Smooth muscle cell (in vitro differentiated cells): ENCODE measurements at regions not wholly inside any gene's neighbourhood (a gene's known extent, or its start where the extent isn't known, plus 50 kb on each side); places are given as distances from the start of the nearest gene placed in this dataset.

ENCODE experiments used
- DNase-seq: peaks from one replicate; lab custom pipeline; 2025; ENCODE audit not compliant: unreplicated experiment; lab: John Stamatoyannopoulos, UW
- H2AFZ ChIP-seq: fragments of 200-600 bp; sonication (generic); 2 replicates; pipeline ENCODE4 v1.6.0; 2016; ENCODE audit warnings: antibody characterized with exemption, low read depth, mild to moderate bottlenecking
- H3F3A ChIP-seq: fragments of 200-600 bp; sonication (generic); 2 replicates; pipeline ENCODE4 v1.6.0; 2017; ENCODE audit warnings: antibody characterized with exemption, low read depth
- H3K27ac ChIP-seq: fragments of 200-600 bp; sonication (generic); 2 replicates; pipeline ENCODE4 v1.5.1; 2016; ENCODE audit warnings: low read depth, mild to moderate bottlenecking
- H3K27me3 ChIP-seq: fragments of 200-600 bp; sonication (generic); 2 replicates; pipeline ENCODE4 v1.6.1; 2016; ENCODE audit warnings: low read depth, mild to moderate bottlenecking
- H3K36me3 ChIP-seq: fragments of 200-600 bp; sonication (generic); 2 replicates; pipeline ENCODE4 v1.5.1; 2016; ENCODE audit warnings: low read depth
- H3K4me1 ChIP-seq: fragments of 200-600 bp; sonication (generic); 2 replicates; pipeline ENCODE4 v1.5.1; 2016; ENCODE audit warnings: low read depth
- H3K4me2 ChIP-seq: fragments of 200-600 bp; sonication (generic); 2 replicates; pipeline ENCODE4 v1.6.0; 2016; ENCODE audit warnings: mild to moderate bottlenecking
- H3K4me3 ChIP-seq: fragments of 200-600 bp; sonication (generic); 2 replicates; pipeline ENCODE4 v1.5.1; 2016; ENCODE audit warnings: mild to moderate bottlenecking
- H3K79me2 ChIP-seq: fragments of 200-600 bp; sonication (generic); 2 replicates; pipeline ENCODE4 v1.6.0; 2016; ENCODE audit warnings: low read depth, mild to moderate bottlenecking
- H3K9ac ChIP-seq: fragments of 200-600 bp; sonication (generic); 2 replicates; pipeline ENCODE4 v1.6.0; 2016; ENCODE audit warnings: low read depth
- H3K9me3 ChIP-seq: fragments of 200-600 bp; sonication (generic); replicated peaks from 2 replicates; pipeline ENCODE4 v1.5.1; 2016; ENCODE audit warnings: low read depth
- H4K20me1 ChIP-seq: fragments of 200-600 bp; sonication (generic); 2 replicates; pipeline ENCODE4 v1.6.0; 2016; ENCODE audit warnings: low read depth
- CTCF ChIP-seq: fragments of 200-600 bp; sonication (generic); IDR thresholded peaks from 2 replicates; pipeline ENCODE4 v1.5.1; 2017; ENCODE audit warnings: borderline replicate concordance, mild to moderate bottlenecking, antibody characterized with exemption; ENCODE audit not compliant: insufficient read depth, poor library complexity, severe bottlenecking
- WGBS: methylation state at CpG from one replicate; pipeline ENCODE4 v1.1.7; 2016; ENCODE audit warnings: low lambda C conversion rate; 5-methylcytosine and 5-hydroxymethylcytosine counted together

GRCh38 chr5:17801595-17801994 is 167.3 kb downstream of the TAF11L14 start:
- Histone ChIP-seq H3K4me1 (peaks cover 30% of the 10 kb centered on the region), H3K27ac (no peak overlapping the region), H3K9ac (no peak overlapping the region), H3K36me3 (no peaks in the 10 kb centered on the region), H3K79me2 (no peaks in the 10 kb centered on the region), H3K9me3 (no peaks in the 10 kb centered on the region), H3K4me2 (no peak overlapping the region), H3K27me3 (peaks cover 5% of the 10 kb centered on the region), H4K20me1 (no peaks in the 10 kb centered on the region), H3F3A (no peaks in the 10 kb centered on the region), H3K4me3 (no peak overlapping the region), H2AFZ (no peak overlapping the region)
- no peak for DNase-seq
- TF ChIP-seq CTCF, result no peak
- 83% methylated on average over 2 of the region's 2 CpGs for WGBS

- peak overlapping the region; percentile 27 for H3K4me2 ChIP-seq
- TF ChIP-seq CTCF, result no peak
- no peak for DNase-seq
- H3K79me2 ChIP-seq, result no peaks in the 10 kb centered on the region
- H2AFZ ChIP-seq, result peak overlapping the region; percentile 20
- H4K20me1 ChIP-seq, result no peaks in the 10 kb centered on the region
- H3K27ac ChIP-seq, result no peak overlapping the region
- H3K4me1 ChIP-seq, result peaks cover 30% of the 10 kb centered on the region
- WGBS, result 59% methylated on average over 3 of the region's 3 CpGs
- H3F3A ChIP-seq, result no peaks in the 10 kb centered on the region
- no peaks in the 10 kb centered on the region for H3K9me3 ChIP-seq
- no peaks in the 10 kb centered on the region for H3K36me3 ChIP-seq
- H3K27me3 ChIP-seq, result peaks cover 11% of the 10 kb centered on the region
- H3K4me3 ChIP-seq, result no peak overlapping the region
- H3K9ac ChIP-seq, result no peak overlapping the region
These were observed 168.0 kb downstream of the TAF11L14 start for GRCh38 chr5:17802256-17802655.

- Histone ChIP-seq H2AFZ (no peak overlapping the region), H3K4me1 (peaks cover 30% of the 10 kb centered on the region), H3K4me2 (no peak overlapping the region), H3K27ac (no peak overlapping the region), H3K4me3 (no peak overlapping the region), H3K36me3 (no peaks in the 10 kb centered on the region), H3K79me2 (no peaks in the 10 kb centered on the region), H3K9me3 (no peaks in the 10 kb centered on the region), H3K9ac (no peak overlapping the region), H3F3A (no peaks in the 10 kb centered on the region), H3K27me3 (peaks cover 18% of the 10 kb centered on the region), H4K20me1 (no peaks in the 10 kb centered on the region)
- no peak for TF ChIP-seq CTCF
- no peak for DNase-seq
These were observed 169.7 kb downstream of the TAF11L14 start for GRCh38 chr5:17803971-17804370.

- Histone ChIP-seq H3K4me2 (no peak overlapping the region), H3K9ac (no peak overlapping the region), H3K27ac (no peak overlapping the region), H3K36me3 (no peaks in the 10 kb centered on the region), H2AFZ (peak overlapping the region; percentile 8), H3K9me3 (no peaks in the 10 kb centered on the region), H4K20me1 (no peaks in the 10 kb centered on the region), H3K4me3 (no peak overlapping the region), H3K4me1 (peaks cover 26% of the 10 kb centered on the region), H3F3A (no peaks in the 10 kb centered on the region), H3K79me2 (no peaks in the 10 kb centered on the region), H3K27me3 (peaks cover 23% of the 10 kb centered on the region)
- no peak for TF ChIP-seq CTCF
- 87% methylated on average over 2 of the region's 2 CpGs for WGBS
- DNase-seq, result no peak
These were observed 171.1 kb downstream of the TAF11L14 start for GRCh38 chr5:17805227-17805825.
